MV-4-11 (cell line): ENCODE measurements at regions not wholly inside any gene's neighbourhood (a gene's known extent, or its start where the extent isn't known, plus 50 kb on each side); places are given as distances from the start of the nearest gene placed in this dataset.
"Not testable (repeated sequence)": the region's sequence is repeated elsewhere in the genome, so short reads cannot be mapped to it uniquely, and the experiment has no call there.

ENCODE experiments used
- DNase-seq: peaks from one replicate; lab custom pipeline; 2025; lab: John Stamatoyannopoulos, UW

DNA sequence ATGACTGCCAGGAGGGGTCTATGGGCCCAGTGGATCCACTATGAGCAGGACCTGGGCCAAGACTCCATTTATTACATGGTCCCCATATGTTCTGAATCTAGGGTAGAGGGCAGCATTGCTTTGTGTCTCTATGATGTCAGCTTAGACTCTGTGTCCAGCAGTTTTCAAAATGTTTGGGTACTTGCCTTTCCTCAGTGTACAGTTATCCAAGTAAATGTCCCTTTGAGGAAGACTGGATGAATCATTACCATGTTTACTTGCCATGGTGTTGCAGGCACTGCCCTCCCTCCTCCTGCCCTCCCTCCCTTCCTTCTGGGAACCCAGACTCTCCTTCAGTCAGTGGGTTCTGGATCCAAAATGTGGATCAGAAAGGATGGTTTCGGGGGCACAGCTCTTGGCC lies 108.6 kb downstream of the NRN1 start:
- no peak for DNase-seq

GRCh38 chr6:5896476-5897200 lies 110.1 kb downstream of the NRN1 start:
- no peak for DNase-seq

DNA sequence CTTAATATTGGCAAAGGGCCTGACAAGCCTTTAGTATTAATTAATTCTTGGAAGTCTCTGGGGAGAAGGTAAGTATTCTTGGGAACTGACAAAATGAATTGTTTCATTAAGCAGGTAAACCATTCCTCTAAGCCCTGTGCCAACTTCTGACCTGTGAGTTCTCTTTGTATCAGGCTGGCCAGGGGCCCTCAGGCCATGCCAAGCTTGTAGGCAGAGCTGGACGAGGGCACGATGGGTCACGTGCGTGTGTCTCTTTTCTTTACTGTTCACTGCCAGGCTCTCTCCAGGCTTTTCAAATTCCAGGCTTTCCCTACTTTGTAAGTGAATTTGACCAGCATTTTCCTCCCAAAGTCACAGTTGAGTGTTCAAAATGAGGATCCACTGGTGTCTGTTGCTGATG lies 112.4 kb downstream of the NRN1 start:
- DNase-seq = no peak

- no peak for DNase-seq
Observed at GRCh38 chr6:5893295-5893694, 113.4 kb downstream of the NRN1 start.

GRCh38 chr6:5892669-5893068 lies 114.1 kb downstream of the NRN1 start:
- no peak for DNase-seq

- DNase-seq = peak; percentile 1
Observed at GRCh38 chr6:5878792-5879191, 127.9 kb downstream of the NRN1 start.

DNA sequence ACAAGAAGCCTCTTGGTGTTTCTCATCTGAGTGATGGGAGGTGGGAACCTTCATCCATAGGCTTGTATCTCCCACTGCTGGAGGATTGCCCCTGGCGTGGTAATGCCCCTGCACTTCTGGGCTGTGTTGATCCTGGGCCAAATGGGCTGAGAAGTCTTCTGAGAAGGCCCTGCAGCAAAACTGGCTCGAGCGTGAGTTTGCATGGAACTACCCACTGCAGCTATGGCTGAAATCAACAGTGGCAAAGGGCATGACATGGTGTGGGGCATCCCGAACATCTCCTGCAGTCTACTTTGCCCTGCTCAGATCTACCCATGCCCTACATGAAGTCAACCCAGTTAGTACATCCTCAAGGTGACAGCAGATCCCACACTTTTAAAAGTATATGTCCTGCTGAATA lies 130.6 kb downstream of the NRN1 start:
- DNase-seq = no peak

DNA sequence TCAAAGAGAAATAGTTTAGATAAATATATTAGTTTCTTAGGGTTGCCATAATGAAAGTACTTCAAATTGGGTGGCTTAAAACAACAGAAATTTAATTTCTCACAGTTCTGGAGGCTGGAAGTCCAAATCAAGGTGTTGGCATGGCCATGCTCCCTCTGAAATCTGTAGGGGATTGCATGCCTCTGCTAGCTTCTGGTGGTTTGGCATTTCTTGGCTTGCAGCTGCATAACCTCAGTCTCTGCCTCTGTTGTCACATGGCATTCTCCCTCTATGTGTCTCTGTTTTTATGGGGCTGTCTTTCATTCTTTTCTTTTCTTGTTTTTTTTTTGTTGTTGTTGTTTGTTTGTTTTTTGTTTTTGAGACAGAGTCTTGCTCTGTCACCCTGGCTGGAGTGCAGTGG lies 132.7 kb downstream of the NRN1 start:
- not testable (repeated sequence) for DNase-seq

DNA sequence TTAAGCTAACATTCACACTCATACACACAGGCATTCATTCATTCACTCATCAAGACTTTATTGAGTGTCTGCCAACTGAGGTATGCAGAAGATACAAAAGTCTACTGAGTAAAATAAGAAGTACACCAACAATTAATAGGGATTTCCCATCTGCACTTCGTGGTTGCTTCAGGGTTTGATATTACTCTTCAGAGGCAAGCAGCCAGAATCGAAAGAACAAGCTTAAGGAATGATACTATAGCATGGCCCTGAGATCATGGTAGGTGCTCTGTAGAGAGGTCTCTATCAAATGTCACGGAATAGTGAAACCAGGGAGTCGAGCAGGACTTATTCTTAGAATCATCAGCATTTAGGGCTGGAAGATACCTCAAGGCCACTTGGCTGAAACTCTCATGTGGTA lies 135.4 kb downstream of the NRN1 start:
- DNase-seq = no peak

- no peak for DNase-seq
Observed at GRCh38 chr6:5869676-5870075, 137.0 kb downstream of the NRN1 start.

DNA sequence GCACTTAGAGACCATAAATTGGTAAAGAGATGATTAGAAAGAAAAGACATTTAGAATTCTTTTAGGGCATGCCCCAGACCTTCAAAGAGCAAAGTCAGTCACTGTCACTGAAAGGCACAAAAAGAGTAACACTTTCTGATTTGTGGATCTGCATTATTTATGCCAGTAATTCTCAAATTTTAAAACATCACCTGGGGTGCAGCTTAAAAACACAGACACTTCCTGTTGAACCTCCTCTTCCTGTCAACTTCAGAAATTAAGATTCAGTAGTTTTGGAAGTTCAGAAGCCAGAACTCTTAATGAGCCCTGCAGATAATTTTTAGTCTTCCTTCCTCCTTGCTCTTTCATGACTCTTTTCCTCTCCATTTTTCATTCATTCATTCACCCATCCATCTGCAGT lies 137.5 kb downstream of the NRN1 start:
- no peak for DNase-seq

DNA sequence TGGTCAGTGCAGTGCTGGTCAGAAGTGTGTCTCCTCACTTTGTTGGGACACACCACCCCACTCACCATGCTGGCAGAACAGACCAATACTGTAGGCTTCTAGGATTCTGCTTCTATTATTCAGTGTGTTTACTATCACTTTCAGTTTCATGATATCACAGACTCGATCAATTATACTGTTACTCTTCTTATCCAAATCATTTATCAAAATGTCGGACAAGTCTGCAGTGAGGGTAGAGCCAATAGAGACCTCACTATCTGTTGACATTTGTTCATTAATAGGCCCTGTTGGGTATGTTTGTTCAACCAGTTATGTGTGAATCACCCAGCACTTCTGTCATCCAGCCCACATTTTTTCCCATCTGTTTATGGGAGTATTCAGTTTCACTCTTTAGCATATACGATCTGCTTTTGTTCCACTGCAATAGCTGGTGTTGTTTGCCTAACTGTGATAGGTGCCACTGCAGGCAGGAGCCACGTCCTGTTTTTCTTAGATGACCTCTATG lies 140.1 kb downstream of the NRN1 start:
- peak; percentile 5 for DNase-seq

- DNase-seq = peak; percentile 34
Observed at GRCh38 chr6:5865506-5866031, 141.2 kb downstream of the NRN1 start.

DNA sequence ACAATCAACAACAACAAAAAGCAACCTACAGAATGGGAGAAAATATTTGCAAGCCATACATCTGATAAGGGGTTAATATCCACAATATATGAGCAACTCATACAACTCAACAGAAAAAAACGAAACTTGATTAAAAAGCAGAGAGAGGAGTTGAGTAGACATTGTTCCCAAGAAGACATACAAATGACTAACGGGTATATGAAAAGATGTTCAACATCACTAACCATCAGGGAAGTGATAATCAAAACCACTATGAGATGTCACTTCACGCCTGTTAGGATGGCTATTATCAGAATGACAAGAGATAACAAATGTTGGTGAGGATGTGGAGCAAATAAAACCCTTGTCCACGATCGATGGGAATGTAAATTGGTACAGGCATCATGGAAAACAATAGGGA lies 145.9 kb downstream of the NRN1 start:
- no peak for DNase-seq

DNA sequence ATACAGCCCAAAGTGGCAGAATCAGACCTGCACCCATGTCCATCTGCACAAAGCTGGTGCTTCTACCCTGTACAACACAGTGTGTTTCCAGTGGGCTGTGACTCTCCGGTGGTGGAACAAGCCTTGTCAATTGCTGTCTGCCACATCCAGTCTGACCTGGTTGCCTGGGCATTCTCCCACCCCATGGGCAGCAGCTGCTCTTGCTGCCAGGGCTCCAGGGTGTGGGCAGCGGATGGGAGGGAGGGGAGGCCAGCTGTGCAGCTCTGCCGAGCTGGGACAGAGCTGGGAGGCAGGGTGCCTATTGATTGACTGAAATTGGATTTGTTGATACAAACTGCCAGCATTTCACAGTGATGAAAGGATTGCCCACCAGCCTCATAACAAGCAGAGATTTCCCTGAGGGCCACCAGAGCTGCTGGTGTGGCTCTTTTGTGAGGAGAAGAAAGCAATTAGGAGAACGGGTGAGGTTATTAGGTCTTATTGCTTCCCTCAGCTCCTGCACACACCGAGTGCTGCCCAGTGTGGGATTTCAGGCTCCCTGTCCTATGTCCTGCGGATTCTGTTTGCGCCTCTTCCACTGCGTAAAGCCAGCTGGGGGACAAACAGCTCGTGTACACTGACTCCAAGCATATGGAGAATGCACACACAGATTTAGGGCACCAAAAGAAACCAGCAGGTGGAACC lies 150.8 kb downstream of the NRN1 start:
- no peak for DNase-seq

- DNase-seq = no peak
Observed at GRCh38 chr6:5854899-5855298, 151.8 kb downstream of the NRN1 start.

DNA sequence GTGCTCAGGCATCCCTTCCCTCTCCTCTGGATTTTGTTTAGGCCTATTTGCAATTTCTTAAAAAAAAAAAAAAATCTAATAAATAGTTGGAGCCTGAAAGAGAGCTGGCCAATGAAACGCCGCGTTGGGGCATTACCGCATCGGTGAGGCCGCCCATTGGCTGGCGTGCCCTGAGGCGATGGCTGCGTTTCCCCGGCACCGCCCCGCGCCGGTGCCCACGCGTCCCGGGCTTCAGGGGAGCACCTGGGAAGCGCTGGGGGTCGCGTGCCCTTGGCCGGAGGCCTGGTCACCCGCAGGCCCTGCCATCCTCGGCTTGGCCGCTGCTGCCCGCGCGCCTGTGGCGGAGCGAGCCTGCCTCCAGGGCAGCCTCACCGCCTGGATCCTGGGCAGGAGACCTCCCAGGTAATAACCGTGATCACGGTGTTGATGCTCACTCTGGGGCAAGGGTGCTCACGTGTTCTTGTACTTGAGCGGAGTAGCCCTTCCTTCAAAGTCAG lies 155.4 kb downstream of the NRN1 start:
- no peak for DNase-seq

DNA sequence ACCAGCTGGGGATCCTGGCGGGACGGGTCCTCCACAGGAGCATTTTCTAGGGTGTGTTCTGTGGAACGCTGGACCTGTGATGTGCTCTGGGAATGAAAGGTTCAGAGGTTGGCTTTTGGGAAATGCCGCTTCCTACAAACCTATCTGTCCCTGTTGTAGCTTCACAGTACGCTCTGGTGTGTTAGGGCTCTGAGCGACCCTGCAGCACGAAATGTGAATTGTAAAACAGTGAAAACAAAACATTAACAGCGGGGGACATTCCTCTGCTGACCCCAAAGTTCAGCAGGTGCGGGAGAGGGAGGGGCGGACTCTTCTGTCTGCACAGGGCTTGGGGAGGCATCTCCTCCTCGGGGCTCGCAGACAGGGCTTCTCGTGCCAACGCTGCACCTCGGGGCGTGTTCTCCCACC lies 155.9 kb downstream of the NRN1 start:
- DNase-seq = no peak

DNA sequence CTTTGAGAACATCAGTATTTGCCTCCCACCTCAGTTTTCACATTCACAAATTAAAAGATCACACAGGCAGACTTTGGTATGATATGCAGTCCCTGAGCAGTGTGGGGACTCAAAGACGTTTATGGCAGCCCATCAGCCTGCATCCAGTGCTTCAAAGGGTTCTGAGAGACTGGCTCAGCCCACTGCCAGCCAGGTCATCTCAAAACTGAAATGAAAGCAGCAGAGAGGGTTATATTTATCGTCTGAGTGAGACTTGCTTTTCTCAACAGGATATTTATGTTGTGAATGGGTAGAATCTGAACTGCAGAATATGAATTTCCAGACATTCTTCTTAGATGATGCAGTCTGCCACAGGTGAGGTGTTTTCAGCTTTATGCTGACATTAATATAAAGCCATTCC lies 159.8 kb downstream of the NRN1 start:
- DNase-seq = no peak

DNA sequence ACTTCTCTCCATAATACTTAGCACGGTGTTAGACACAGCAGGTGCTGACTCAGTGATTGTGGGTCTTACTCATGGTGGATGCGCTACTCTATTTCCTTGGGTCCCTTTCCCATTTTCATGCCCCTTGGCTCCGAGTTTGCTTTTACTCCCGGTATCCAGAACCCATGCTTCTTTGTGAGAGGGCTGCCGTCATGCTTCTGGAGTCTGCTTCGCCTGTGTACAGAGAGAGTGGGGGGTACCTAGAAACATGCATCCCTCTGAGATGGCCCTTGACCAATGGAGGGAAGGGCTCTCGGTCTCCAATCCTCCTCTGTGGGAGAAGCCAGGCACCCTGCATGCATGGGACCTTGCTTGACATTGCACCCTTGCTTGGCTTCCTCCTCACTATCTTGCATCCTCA lies 160.4 kb downstream of the NRN1 start:
- no peak for DNase-seq

DNA sequence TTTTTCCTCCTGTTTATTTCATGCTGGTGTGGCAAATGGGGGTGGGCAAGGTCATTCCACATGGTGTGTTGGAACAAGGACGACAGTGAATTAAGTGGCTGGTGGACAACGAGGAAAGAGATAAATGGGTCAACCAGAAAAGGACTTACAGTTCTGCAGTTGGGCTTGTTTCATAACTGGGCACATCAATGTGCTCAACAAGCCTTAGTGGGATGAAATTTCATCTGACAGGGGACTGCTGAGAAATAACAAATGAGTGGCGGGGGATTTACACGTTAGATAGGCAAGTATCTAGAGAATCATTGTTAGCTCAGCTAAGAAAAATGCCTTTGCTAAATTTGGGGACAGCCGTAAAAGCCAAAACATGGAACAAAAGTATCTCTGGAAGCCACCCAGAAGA lies 163.6 kb downstream of the NRN1 start:
- no peak for DNase-seq

DNA sequence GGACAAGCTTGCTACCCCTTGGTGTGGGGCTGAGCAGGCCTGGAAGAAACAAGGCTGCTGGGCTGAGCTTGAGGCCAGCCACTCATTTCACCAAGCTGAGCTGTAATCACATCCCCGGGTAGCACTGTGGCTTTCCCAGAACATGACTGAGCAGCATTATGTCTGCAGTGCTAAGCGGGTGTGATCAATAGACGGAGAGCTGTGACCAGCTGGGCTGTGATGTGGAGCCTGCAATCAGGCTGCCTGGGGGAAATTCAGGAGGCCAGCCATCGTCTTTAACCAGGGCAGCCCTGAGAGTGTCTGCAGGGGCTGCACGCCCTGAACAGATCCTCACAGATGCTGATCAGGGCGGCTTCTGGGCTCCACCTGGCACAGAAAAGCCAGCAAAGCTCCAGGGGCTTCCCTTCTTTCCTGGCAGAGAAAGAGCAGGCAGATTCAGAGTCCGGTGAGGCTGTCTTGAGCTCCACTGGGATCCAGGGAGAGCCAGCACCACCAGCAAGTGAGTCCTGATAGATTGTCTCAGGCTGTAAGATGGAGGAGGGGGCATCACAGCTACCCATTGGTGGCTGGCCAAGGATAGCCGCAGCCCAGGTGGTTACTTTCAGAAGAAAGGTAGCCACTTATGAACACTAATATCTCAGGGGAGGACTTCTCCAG lies 165.9 kb downstream of the NRN1 start:
- DNase-seq = no peak
